ENCODE measurements at regions not wholly inside any gene's neighbourhood (a gene's known extent, or its start where the extent isn't known, plus 50 kb on each side); places are given as distances from the start of the nearest gene placed in this dataset.

DNA sequence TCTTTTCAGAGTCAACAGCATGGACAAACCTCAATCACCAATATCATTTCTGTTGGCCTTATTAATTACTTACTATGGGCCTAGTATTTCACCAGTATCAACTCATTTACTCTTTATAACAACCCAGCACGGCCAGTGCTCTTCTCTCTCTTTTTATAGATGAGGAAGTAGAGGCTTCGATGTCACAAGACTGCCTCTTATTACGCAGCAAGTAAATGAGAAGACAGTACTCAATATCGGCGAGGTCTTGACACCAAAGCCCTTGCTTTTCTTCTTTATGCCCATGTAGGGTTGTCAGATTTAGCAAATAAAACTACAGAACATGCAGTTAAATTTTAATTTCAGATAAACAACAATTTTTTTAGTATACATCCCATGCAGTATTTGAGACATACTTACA lies 99.0 kb upstream of the KCNMB2 start:
- Histone ChIP-seq H3K9ac (replicated peaks in 1 of 4; ENCODE audit: extremely low read depth in 1 of 4, low read depth in 3 of 4, low read length in 3 of 4) (no peak overlapping the region), H3K23ac (ENCODE audit: insufficient read length) (no peak overlapping the region), H3K4ac (replicated peaks; ENCODE audit: insufficient read length, low read depth, low read length) (no peak overlapping the region), H2BK20ac (ENCODE audit: low read length) (no peak overlapping the region), H3K79me2 (ENCODE audit: control insufficient read depth in 1 of 2, insufficient read depth in 2 of 2, low read length in 2 of 2) (no peaks in the 10 kb centered on the region), H3K9me3 (ENCODE audit: insufficient read depth in 2 of 2, low read depth in 1 of 2, low read length in 1 of 2) (no peaks in the 10 kb centered on the region), H3K4me1 (replicated peaks in 1 of 4; ENCODE audit: control insufficient read depth in 3 of 4, insufficient read depth in 4 of 4, low read length in 3 of 4) (peaks cover 0 to 5% (median 0%) of the 10 kb centered on the region in 4 experiments; a peak in 2 of 7 replicates), H4K91ac (replicated peaks; ENCODE audit: insufficient read length, low read length) (no peak overlapping the region), H3K18ac (ENCODE audit: extremely low read depth, low read length) (no peak overlapping the region), H2BK15ac (ENCODE audit: low read length) (no peak overlapping the region), H2AK5ac (ENCODE audit: low read depth, low read length) (no peak overlapping the region), H4K20me1 (replicated peaks in 1 of 2; ENCODE audit: control insufficient read depth in 1 of 2, insufficient read depth in 2 of 2, low read length in 2 of 2) (no peaks in the 10 kb centered on the region), H2BK5ac (ENCODE audit: low read depth, low read length) (no peak overlapping the region), H2AFZ (ENCODE audit: low read length) (no peak overlapping the region), H2BK12ac (ENCODE audit: low read depth, low read length) (no peak overlapping the region), H3K4me3 (ENCODE audit: extremely low read depth in 1 of 4, insufficient read depth in 2 of 4, low read depth in 3 of 4, low read length in 4 of 4) (no peak overlapping the region), H3K36me3 (ENCODE audit: control insufficient read depth in 2 of 4, insufficient read depth in 4 of 4, low read length in 3 of 4) (no peaks in the 10 kb centered on the region), H3K56ac (replicated peaks; ENCODE audit: insufficient read length, low read depth, low read length) (no peak overlapping the region), H4K5ac (ENCODE audit: insufficient read length, low read depth, low read length) (no peak overlapping the region), H3K14ac (ENCODE audit: insufficient read length) (no peak overlapping the region), H2BK120ac (replicated peaks; ENCODE audit: low read depth, low read length) (no peak overlapping the region), H3K23me2 (ENCODE audit: low read depth, low read length) (no peaks in the 10 kb centered on the region), H3K27me3 (replicated peaks in 1 of 4; ENCODE audit: control insufficient read depth in 3 of 4, extremely low read depth in 1 of 4, insufficient read depth in 3 of 4, low read length in 3 of 4) (no peaks in the 10 kb centered on the region), H3K4me2 (ENCODE audit: insufficient read depth in 1 of 2, low read depth in 2 of 2, low read length in 2 of 2) (no peak overlapping the region), H4K8ac (ENCODE audit: extremely low read depth, insufficient read depth, low read length) (no peak overlapping the region), H3K27ac (ENCODE audit: low read depth, low read length) (no peak overlapping the region), H3K79me1 (ENCODE audit: low read depth, low read length) (no peaks in the 10 kb centered on the region)
- no peak for DNase-seq (ENCODE audit: low read depth in 1 of 2, low spot score in 2 of 2)
- FAIRE-seq, result no peak
- ChIA-PET CTCF (ENCODE audit: partially characterized antibody) (interaction anchor here (0.9 to 4.7 kb wide), 18 partner anchors 8 to 530 kb away, joined by 3 to 25 read pairs (median 5); no protein-coding TSS in a partner anchor), POLR2A (ENCODE audit: partially characterized antibody) (no interaction called here)
- 91% methylated on average over 5 of the region's 5 CpGs; no CpG with 5 or more reads in 1 of the 2 experiments for WGBS, 2 experiments (ENCODE audit: extremely low coverage in 1 of 2, insufficient coverage in 1 of 2, insufficient read length in 1 of 2, insufficient replicate concordance in 2 of 2, low coverage in 1 of 2, low lambda C conversion rate in 2 of 2, missing lambda C conversion rate in 1 of 2)
- TF ChIP-seq BRCA1 (IDR thresholded peaks at IDR 0.05; ENCODE audit: low read depth, low read length), result no peak
- no peak for TF ChIP-seq RAD21 (IDR thresholded peaks at IDR 0.05 in 1 of 2, conservative IDR thresholded peaks at IDR 0.05 in 1 of 2; ENCODE audit: low read depth in 2 of 2, low read length in 2 of 2)
- TF ChIP-seq CHD1 (IDR thresholded peaks at IDR 0.05; ENCODE audit: low read depth, low read length), result no peak
- TF ChIP-seq SUZ12 (IDR thresholded peaks at IDR 0.05; ENCODE audit: low read length), result no peak
- no peak for TF ChIP-seq RBBP5 (IDR thresholded peaks at IDR 0.05; ENCODE audit: borderline replicate concordance, low read depth, low read length)
- no peak for TF ChIP-seq CTBP2 (IDR thresholded peaks at IDR 0.05; ENCODE audit: borderline replicate concordance, insufficient read depth, insufficient read length, low read length)
- no peak for TF ChIP-seq NRF1 (IDR thresholded peaks at IDR 0.05; ENCODE audit: low read depth, low read length)
- no peak for TF ChIP-seq PHF8 (conservative IDR thresholded peaks at IDR 0.05; ENCODE audit: low read depth, low read length)
- TF ChIP-seq SIN3A (conservative IDR thresholded peaks at IDR 0.05 in 1 of 2, IDR thresholded peaks at IDR 0.05 in 1 of 2; ENCODE audit: low read depth in 1 of 2, low read length in 2 of 2), result no peak
